ENCODE measurements at regions not wholly inside any gene's neighbourhood (a gene's known extent, or its start where the extent isn't known, plus 50 kb on each side); places are given as distances from the start of the nearest gene placed in this dataset.

- DNase-seq (ENCODE audit: low read depth in 4 of 4, low spot score in 3 of 4), result no peak
These were observed 106.2 kb upstream of the TUT7 start for GRCh38 chr9:86460216-86461002.

DNA sequence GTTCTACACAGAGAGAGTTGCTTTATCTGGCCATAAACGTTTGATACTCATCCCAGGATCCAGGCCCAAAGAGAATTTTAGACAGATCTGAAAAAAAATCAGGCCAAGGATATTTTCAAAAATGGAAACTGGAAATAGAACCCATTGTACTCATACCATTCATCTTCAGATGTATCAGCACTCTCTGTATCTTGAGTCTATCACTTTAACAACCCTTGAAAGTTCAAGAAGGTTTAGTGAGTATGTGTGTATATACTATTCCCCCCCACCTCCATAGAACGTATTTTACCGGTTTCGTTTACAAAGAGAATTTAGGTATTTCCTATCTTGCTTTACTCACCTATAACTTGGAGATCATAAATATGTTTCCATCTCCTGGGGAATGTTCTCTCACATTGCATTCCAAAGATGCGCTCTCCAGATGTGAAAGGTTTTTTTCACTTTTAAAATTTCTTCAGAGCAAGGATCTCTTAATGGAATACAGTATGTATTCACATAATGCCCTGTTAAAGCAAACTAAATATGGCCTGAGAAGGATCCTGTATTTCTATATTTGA is 105.5 kb upstream of the TUT7 start:
- no peak for DNase-seq (ENCODE audit: low read depth in 4 of 4, low spot score in 3 of 4)

GRCh38 chr9:86459191-86459590 is 105.0 kb upstream of the TUT7 start:
- DNase-seq (ENCODE audit: low read depth in 4 of 4, low spot score in 3 of 4), result no peak

GRCh38 chr9:86458191-86458855 is 104.1 kb upstream of the TUT7 start:
- no peak for DNase-seq (ENCODE audit: low read depth in 4 of 4, low spot score in 3 of 4)

GRCh38 chr9:86456416-86456815 is 102.2 kb upstream of the TUT7 start:
- no peak for DNase-seq (ENCODE audit: low read depth in 4 of 4, low spot score in 3 of 4)

- no peak for DNase-seq (ENCODE audit: low read depth in 4 of 4, low spot score in 3 of 4)
These were observed 100.7 kb upstream of the TUT7 start for GRCh38 chr9:86454701-86455615.

- no peak for DNase-seq (ENCODE audit: low read depth in 4 of 4, low spot score in 3 of 4)
These were observed 98.1 kb upstream of the TUT7 start for GRCh38 chr9:86452201-86452828.

DNA sequence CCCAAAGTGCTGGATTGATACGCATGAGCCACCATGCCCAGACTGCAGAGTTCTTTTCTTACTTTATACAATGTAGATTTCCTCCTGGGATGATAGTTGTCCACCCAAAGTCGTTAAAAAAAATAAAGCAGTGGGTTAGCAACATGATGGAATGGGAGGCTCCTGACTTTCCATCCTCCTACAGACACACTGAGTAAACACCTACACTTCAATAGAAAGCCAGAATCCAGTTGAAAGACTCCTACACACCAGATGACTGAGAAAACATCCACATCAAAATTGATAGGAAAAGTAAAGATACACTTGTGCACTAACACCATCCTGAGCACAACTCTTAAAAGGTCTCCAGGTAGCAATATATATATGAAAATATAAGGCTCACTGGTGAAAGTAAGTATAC is 95.0 kb upstream of the TUT7 start:
- no peak for DNase-seq (ENCODE audit: low read depth in 4 of 4, low spot score in 3 of 4)

GRCh38 chr9:86445671-86446070 is 91.5 kb upstream of the TUT7 start:
- DNase-seq (ENCODE audit: low read depth in 4 of 4, low spot score in 3 of 4), result no peak

DNA sequence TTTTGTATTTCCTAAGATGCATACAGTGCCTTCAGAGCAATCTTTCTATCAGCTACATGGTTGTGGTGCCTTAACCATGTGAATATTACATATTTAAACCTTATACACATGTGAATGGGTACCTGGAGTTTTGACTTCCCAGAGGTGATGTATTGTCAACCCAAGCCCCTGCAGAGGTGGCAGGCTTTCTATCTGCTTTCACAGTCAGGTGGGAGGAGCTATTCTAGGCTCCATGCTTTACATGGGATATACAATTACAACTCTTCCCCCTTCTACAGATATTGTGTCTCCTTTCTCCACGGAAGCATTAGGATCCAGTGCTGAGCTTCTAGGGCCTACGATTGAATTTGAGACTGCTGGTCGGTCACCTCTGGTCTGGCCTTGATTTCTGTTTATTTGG is 89.8 kb upstream of the TUT7 start:
- no peak for DNase-seq (ENCODE audit: low read depth in 4 of 4, low spot score in 3 of 4)

DNA sequence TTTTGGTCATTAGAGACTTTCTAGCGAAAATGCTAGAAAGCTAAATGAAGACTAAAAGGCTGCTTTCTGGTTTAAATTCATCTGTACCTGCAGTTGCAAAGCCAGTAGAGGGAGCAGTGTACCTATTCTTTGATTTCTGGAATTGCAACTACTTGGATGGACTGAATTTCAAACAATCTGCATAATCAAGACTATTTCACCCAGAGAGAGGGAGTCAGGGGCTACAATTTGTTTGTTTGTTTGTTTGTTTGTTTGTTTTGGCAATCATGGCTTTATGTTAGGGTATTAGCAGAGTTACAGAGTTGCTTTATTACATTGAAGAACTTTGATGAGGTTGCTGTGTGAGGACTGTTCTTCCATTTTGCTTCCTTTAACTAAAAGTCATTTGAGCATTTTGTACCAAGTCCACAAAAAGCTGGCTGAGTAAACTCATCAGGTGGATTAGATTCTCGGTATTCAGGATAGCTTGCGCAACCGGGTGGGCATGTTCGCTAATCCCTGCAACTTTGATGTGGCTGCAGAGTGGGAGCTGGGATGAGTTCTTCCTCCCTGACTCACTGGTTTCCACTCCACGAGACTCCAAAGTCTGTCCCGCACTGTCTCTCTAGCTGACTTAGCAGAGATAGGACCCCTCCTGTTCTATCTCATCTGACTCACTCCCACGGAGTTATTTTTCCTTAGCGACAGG is 80.0 kb upstream of the TUT7 start:
- DNase-seq (ENCODE audit: low read depth in 4 of 4, low spot score in 3 of 4), result peak; percentile 49 to 63 (median 58)

- no peak for DNase-seq (ENCODE audit: low read depth in 4 of 4, low spot score in 3 of 4)
These were observed 70.2 kb upstream of the TUT7 start for GRCh38 chr9:86424251-86424891.

DNA sequence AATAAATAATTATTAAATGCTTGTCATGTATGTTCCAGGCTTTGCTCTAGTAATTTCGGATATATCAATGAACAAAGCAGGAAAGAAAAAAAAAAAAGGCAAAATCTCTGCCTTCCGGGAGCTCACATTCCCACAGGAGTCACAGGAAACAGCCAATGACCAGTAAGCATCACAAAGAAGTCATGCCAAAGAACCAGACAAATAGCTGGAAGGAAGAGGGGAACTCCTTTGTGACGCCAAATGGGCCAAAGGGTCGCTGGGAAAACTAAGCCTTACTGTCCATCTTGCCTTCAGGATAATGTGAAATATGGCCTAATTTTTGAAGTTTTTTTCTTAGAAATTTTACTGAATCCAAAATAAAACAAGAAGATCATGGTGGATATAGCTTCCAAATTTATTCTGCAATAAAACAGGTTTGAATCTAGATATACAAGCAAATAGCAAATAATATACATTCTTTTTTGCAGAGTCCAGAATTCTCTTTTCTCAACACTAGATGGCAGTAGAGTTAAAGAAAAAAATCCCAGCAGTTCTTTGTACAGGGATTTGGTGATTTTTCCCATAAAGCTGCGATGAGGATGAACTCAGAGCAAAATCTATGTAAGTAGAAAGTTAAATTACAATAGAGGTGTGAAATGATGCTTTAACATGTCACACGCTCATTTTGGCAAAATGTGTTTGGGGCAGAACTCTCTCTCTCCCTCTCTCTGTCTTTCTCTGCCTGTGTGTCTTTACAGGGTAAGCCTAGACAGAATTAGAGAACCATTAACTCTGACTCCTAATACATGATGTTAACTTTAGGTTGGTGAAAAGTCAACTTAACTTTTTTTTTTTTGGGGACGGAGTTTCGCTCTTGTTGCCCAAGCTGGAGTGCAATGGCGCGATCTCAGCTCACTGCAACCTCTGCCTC is 60.0 kb upstream of the TUT7 start:
- DNase-seq (ENCODE audit: low read depth in 4 of 4, low spot score in 3 of 4), result peak in 1 of 4 donors; percentile 21

DNA sequence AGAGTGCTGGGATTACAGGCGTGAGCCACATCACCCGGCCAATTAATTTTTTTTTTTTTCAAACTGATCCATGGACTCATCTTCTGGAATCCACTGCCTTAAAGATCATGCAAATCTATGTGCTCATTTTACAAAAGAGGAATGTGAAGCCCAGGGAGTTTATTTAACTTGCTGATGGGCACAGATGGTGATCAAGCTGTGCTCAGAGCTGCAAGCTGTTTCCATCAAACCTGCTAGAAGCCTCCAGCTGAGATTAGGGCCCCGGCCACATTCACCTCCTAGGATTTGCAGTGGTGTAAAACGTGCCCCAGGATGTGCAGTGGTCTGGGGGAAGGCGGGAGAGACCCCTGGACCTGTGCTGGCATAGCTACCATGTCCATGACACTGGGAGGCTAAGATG is 56.1 kb upstream of the TUT7 start:
- DNase-seq (ENCODE audit: low read depth in 4 of 4, low spot score in 3 of 4), result no peak

GRCh38 chr9:86408121-86408520 is 53.9 kb upstream of the TUT7 start:
- no peak for DNase-seq (ENCODE audit: low read depth in 4 of 4, low spot score in 3 of 4)

DNA sequence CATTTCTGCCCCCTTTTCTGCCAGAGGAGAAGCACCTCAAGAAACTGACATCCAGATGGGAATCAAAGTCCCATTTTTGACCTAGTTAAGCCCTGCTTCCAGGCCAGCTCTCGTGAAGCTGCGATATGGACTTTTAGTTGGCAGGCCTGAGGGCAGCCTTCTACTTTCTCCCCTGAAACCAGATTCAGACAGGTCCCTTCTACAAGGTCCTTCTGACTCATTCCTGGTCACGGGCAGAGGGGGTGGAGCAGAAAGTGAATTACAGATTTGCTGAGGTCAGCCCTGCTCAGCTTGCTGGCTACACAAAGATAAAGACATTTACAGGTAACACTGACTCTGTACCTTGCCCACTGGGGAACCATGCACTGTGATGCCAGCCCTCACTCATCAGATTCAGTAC is 52.8 kb upstream of the TUT7 start:
- DNase-seq (ENCODE audit: low read depth in 4 of 4, low spot score in 3 of 4), result no peak

GRCh38 chr9:86406366-86406765 is 52.2 kb upstream of the TUT7 start:
- no peak for DNase-seq (ENCODE audit: low read depth in 4 of 4, low spot score in 3 of 4)

- DNase-seq (ENCODE audit: low read depth in 4 of 4, low spot score in 3 of 4), result no peak
These were observed 51.7 kb upstream of the TUT7 start for GRCh38 chr9:86405926-86406325.
